Thymus (tissue), 11 donors: ENCODE measurements at regions not wholly inside any gene's neighbourhood (a gene's known extent, or its start where the extent isn't known, plus 50 kb on each side); places are given as distances from the start of the nearest gene placed in this dataset.

ENCODE experiments used
- DNase-seq, 9 donors: peaks; one replicate each; pipeline ENCODE4 v3.0.0-alpha.2; 2013; ENCODE audit warnings: low spot score in 9 of 9, low read depth in 6 of 9, missing footprints in 1 of 9
- H3K27ac ChIP-seq, 2 donors: one replicate each; pipeline ENCODE4 v1.5.1; 2013; ENCODE audit warnings: control low read depth in 1 of 2, low read depth in 1 of 2, low read length in 1 of 2, mild to moderate bottlenecking in 1 of 2, moderate library complexity in 1 of 2
- H3K27me3 ChIP-seq, 2 donors: one replicate each; pipeline ENCODE4 v1.5.1; 2013; ENCODE audit warnings: low read length in 1 of 2; ENCODE audit not compliant: control insufficient read depth in 2 of 2, insufficient read depth in 1 of 2
- H3K36me3 ChIP-seq, 2 donors: one replicate each; pipeline ENCODE4 v1.5.1; 2013; ENCODE audit warnings: low read length in 1 of 2, mild to moderate bottlenecking in 1 of 2, moderate library complexity in 1 of 2; ENCODE audit not compliant: control insufficient read depth in 2 of 2, insufficient read depth in 2 of 2
- H3K4me1 ChIP-seq, 2 donors: one replicate each; pipeline ENCODE4 v1.5.1; 2013; ENCODE audit warnings: low read length in 2 of 2; ENCODE audit not compliant: control insufficient read depth in 2 of 2, insufficient read depth in 2 of 2
- H3K4me3 ChIP-seq, 2 donors: one replicate each; pipeline ENCODE4 v1.5.1; 2013; ENCODE audit warnings: low read length in 2 of 2, control low read depth in 1 of 2, mild to moderate bottlenecking in 1 of 2
- H3K9me3 ChIP-seq, 2 donors: one replicate each; pipeline ENCODE4 v1.5.1; 2013; ENCODE audit warnings: low read length in 1 of 2, mild to moderate bottlenecking in 1 of 2; ENCODE audit not compliant: control insufficient read depth in 2 of 2, insufficient read depth in 1 of 2
- WGBS: extraction: QIAGEN DNeasy Blood & Tissue Kit; methylation state at CpG from one replicate; pipeline ENCODE4 v1.1.7; 2013; 5-methylcytosine and 5-hydroxymethylcytosine counted together
- donor health status: healthy.

GRCh38 chr12:93128332-93128707 is 199.2 kb upstream of the EEA1 start:
- WGBS = 96% methylated on average over 6 of the region's 6 CpGs
- H3K27ac ChIP-seq = no peak overlapping the region
- no peaks in the 10 kb centered on the region for H3K36me3 ChIP-seq
- H3K9me3 ChIP-seq = peaks cover 0 to 5% of the 10 kb centered on the region in 2 donors
- no peaks in the 10 kb centered on the region for H3K27me3 ChIP-seq
- H3K4me1 ChIP-seq = no peaks in the 10 kb centered on the region
- DNase-seq = no peak
- H3K4me3 ChIP-seq = no peak overlapping the region

GRCh38 chr12:93130366-93131054 is 201.4 kb upstream of the EEA1 start:
- H3K27me3 ChIP-seq = no peaks in the 10 kb centered on the region
- peaks cover 0 to 5% of the 10 kb centered on the region in 2 donors for H3K9me3 ChIP-seq
- H3K4me3 ChIP-seq = no peak overlapping the region
- DNase-seq = no peak
- H3K4me1 ChIP-seq = peaks cover 3 to 4% of the 10 kb centered on the region in 2 donors
- H3K27ac ChIP-seq = no peak overlapping the region
- no peaks in the 10 kb centered on the region for H3K36me3 ChIP-seq
- WGBS = 77% methylated on average over 4 of the region's 4 CpGs

- WGBS = 96% methylated on average over 5 of the region's 5 CpGs
- no peaks in the 10 kb centered on the region for H3K36me3 ChIP-seq
- H3K9me3 ChIP-seq = peaks cover 0 to 2% of the 10 kb centered on the region in 2 donors
- H3K4me3 ChIP-seq = no peak overlapping the region
- H3K4me1 ChIP-seq = peaks cover 3 to 4% of the 10 kb centered on the region in 2 donors
- no peak overlapping the region for H3K27ac ChIP-seq
- no peak for DNase-seq
- H3K27me3 ChIP-seq = no peaks in the 10 kb centered on the region
Measured at GRCh38 chr12:93133361-93133760, 204.3 kb upstream of the EEA1 start.

- Histone ChIP-seq H3K4me1 (peaks cover 3 to 7% of the 10 kb centered on the region in 2 donors), H3K4me3 (no peak overlapping the region), H3K9me3 (no peaks in the 10 kb centered on the region), H3K27me3 (no peaks in the 10 kb centered on the region), H3K27ac (no peak overlapping the region), H3K36me3 (no peaks in the 10 kb centered on the region)
- WGBS = 94% methylated on average over 6 of the region's 6 CpGs
- no peak for DNase-seq
Measured at GRCh38 chr12:93134175-93134890, 205.2 kb upstream of the EEA1 start.

- H3K4me3 ChIP-seq = no peak overlapping the region
- H3K27ac ChIP-seq = peak overlapping the region in 1 of 2 donors; percentile 36
- no peaks in the 10 kb centered on the region for H3K27me3 ChIP-seq
- peaks cover 3 to 8% of the 10 kb centered on the region in 2 donors for H3K4me1 ChIP-seq
- no peak for DNase-seq
- no peaks in the 10 kb centered on the region for H3K9me3 ChIP-seq
- WGBS = 96% methylated on average over 3 of the region's 3 CpGs
- H3K36me3 ChIP-seq = no peaks in the 10 kb centered on the region
Measured at GRCh38 chr12:93134893-93135285, 205.8 kb upstream of the EEA1 start.

- Histone ChIP-seq H3K27me3 (no peaks in the 10 kb centered on the region), H3K36me3 (no peaks in the 10 kb centered on the region), H3K4me1 (peaks cover 3 to 8% of the 10 kb centered on the region in 2 donors), H3K4me3 (no peak overlapping the region), H3K9me3 (no peaks in the 10 kb centered on the region), H3K27ac (no peak overlapping the region)
- peak in 5 of 9 donors; percentile 11 to 56 (median 12) for DNase-seq
- 69% methylated on average over 6 of the region's 6 CpGs for WGBS
Measured at GRCh38 chr12:93135286-93136239, 206.5 kb upstream of the EEA1 start.

- Histone ChIP-seq H3K9me3 (no peaks in the 10 kb centered on the region), H3K4me3 (no peak overlapping the region), H3K27ac (no peak overlapping the region), H3K36me3 (no peaks in the 10 kb centered on the region), H3K4me1 (peaks cover 3 to 8% of the 10 kb centered on the region in 2 donors), H3K27me3 (no peaks in the 10 kb centered on the region)
- 96% methylated on average over 6 of the region's 6 CpGs for WGBS
- DNase-seq = no peak
Measured at GRCh38 chr12:93136253-93137055, 207.4 kb upstream of the EEA1 start.

- Histone ChIP-seq H3K4me1 (peaks cover 3 to 8% of the 10 kb centered on the region in 2 donors), H3K9me3 (no peaks in the 10 kb centered on the region), H3K27me3 (no peaks in the 10 kb centered on the region), H3K4me3 (no peak overlapping the region), H3K36me3 (no peaks in the 10 kb centered on the region), H3K27ac (no peak overlapping the region)
- DNase-seq = no peak
- WGBS = 95% methylated on average over 6 of the region's 6 CpGs
Measured at GRCh38 chr12:93137656-93138612, 208.8 kb upstream of the EEA1 start.
